Neural cell (in vitro differentiated cells): ENCODE measurements at regions not wholly inside any gene's neighbourhood (a gene's known extent, or its start where the extent isn't known, plus 50 kb on each side); places are given as distances from the start of the nearest gene placed in this dataset.

Source experiments
- H2AFZ ChIP-seq: fragments of 200-600, 300-800 bp; sonication (generic), shearing (Covaris generic); 2 replicates; pipeline ENCODE4 v1.6.0; 2014; ENCODE audit warnings: low read depth, mild to moderate bottlenecking, antibody characterized with exemption, low read length, moderate library complexity
- H3F3A ChIP-seq: fragments of 200-600 bp; shearing (Covaris generic); 2 replicates; pipeline ENCODE4 v1.6.1; 2016; ENCODE audit warnings: mild to moderate bottlenecking, moderate library complexity, mixed read lengths, antibody characterized with exemption, low read length; ENCODE audit not compliant: insufficient read depth, poor library complexity, severe bottlenecking
- H3K27ac ChIP-seq: fragments of 200-600, 300-800 bp; sonication (generic), shearing (Covaris generic); 2 replicates; pipeline ENCODE4 v1.5.1; 2014; ENCODE audit warnings: mild to moderate bottlenecking, low read length, moderate library complexity
- H3K27me3 ChIP-seq: fragments of 300-800, 200-600 bp; sonication (generic), shearing (Covaris generic); 2 replicates; pipeline ENCODE4 v1.6.0; 2014; ENCODE audit warnings: mild to moderate bottlenecking, low read depth, low read length, moderate library complexity; ENCODE audit not compliant: insufficient read depth
- H3K36me3 ChIP-seq: fragments of 300-800, 200-600 bp; sonication (generic), shearing (Covaris generic); 2 replicates; pipeline ENCODE4 v1.5.1; 2014; ENCODE audit warnings: mild to moderate bottlenecking, antibody characterized with exemption, low read length, moderate library complexity; ENCODE audit not compliant: insufficient read depth
- H3K4me2 ChIP-seq: fragments of 300-800, 200-600 bp; sonication (generic), shearing (Covaris generic); 2 replicates; pipeline ENCODE4 v1.6.0; 2014; ENCODE audit warnings: mild to moderate bottlenecking, low read length
- H3K4me3 ChIP-seq: fragments of 300-800, 200-600 bp; sonication (generic), shearing (Covaris generic); 2 replicates; pipeline ENCODE4 v1.5.1; 2014; ENCODE audit warnings: mild to moderate bottlenecking, low read length, moderate library complexity
- H3K79me2 ChIP-seq: fragments of 200-600 bp; shearing (Covaris generic); replicated peaks from 2 replicates; pipeline ENCODE4 v1.6.0; 2014; ENCODE audit warnings: mild to moderate bottlenecking, low read length, moderate library complexity; ENCODE audit not compliant: insufficient read depth
- H3K9ac ChIP-seq: fragments of 300-800, 200-600 bp; sonication (generic), shearing (Covaris generic); 2 replicates; pipeline ENCODE4 v1.6.1; 2016; ENCODE audit warnings: mild to moderate bottlenecking, low read length, mixed read lengths
- H3K9me2 ChIP-seq: fragments of 200-600 bp; shearing (Covaris generic); 2 replicates; pipeline ENCODE4 v1.6.1; 2016; ENCODE audit warnings: mild to moderate bottlenecking, low read length, mixed read lengths; ENCODE audit not compliant: insufficient read depth
- H3K9me3 ChIP-seq: fragments of 200-600, 300-800 bp; sonication (generic), shearing (Covaris generic); 2 replicates; pipeline ENCODE4 v1.6.1; 2016; ENCODE audit warnings: mild to moderate bottlenecking, mixed run types, low read length, moderate library complexity, mixed read lengths
- H4K20me1 ChIP-seq: fragments of 200-600 bp; shearing (Covaris generic); 2 replicates; pipeline ENCODE4 v1.6.1; 2016; ENCODE audit warnings: mild to moderate bottlenecking, mixed run types; ENCODE audit not compliant: insufficient read depth
- CTCF ChIP-seq: fragments of 450-650 bp; IDR thresholded peaks from 2 replicates; pipeline ENCODE4 v1.5.1; 2014; ENCODE audit warnings: antibody characterized with exemption, mild to moderate bottlenecking, moderate library complexity; ENCODE audit not compliant: poor library complexity, severe bottlenecking
- EP300 ChIP-seq: fragments of 450-650 bp; conservative IDR thresholded peaks from 2 replicates; pipeline ENCODE4 v1.6.1; 2014; ENCODE audit warnings: antibody characterized with exemption, mild to moderate bottlenecking, moderate library complexity; ENCODE audit not compliant: poor library complexity, severe bottlenecking
- EZH2 ChIP-seq: fragments of 200-600, 300-800 bp; shearing (Covaris generic), sonication (generic); IDR thresholded peaks from 2 replicates; pipeline ENCODE4 v1.6.1; 2014; ENCODE audit warnings: antibody characterized with exemption, low read length, borderline replicate concordance, mild to moderate bottlenecking; ENCODE audit not compliant: insufficient read depth, poor library complexity, severe bottlenecking
- MXI1 ChIP-seq: fragments of 450-650 bp; conservative IDR thresholded peaks from 2 replicates; pipeline ENCODE4 v1.6.1; 2014; ENCODE audit warnings: antibody characterized with exemption, mild to moderate bottlenecking; ENCODE audit not compliant: poor library complexity, severe bottlenecking
- POLR2AphosphoS5 ChIP-seq: IDR thresholded peaks from 2 replicates; pipeline ENCODE4 v1.6.1; 2012
- RAD21 ChIP-seq: fragments of 450-650 bp; conservative IDR thresholded peaks from 2 replicates; pipeline ENCODE4 v1.6.1; 2014; ENCODE audit warnings: antibody characterized with exemption, mild to moderate bottlenecking, moderate library complexity
- REST ChIP-seq: IDR thresholded peaks from 2 replicates; pipeline ENCODE4 v1.6.1; 2012; ENCODE audit warnings: borderline replicate concordance
- SMC3 ChIP-seq: fragments of 450-650 bp; conservative IDR thresholded peaks from 2 replicates; pipeline ENCODE4 v1.6.1; 2014; ENCODE audit warnings: antibody characterized with exemption, mild to moderate bottlenecking, moderate library complexity; ENCODE audit not compliant: poor library complexity
- TAF1 ChIP-seq: IDR thresholded peaks from 2 replicates; pipeline ENCODE4 v1.6.1; 2012; ENCODE audit warnings: low read depth

- Histone ChIP-seq H3F3A (no peaks in the 10 kb centered on the region), H3K79me2 (no peaks in the 10 kb centered on the region), H3K4me3 (no peak overlapping the region), H3K27me3 (no peaks in the 10 kb centered on the region), H3K27ac (no peak overlapping the region), H2AFZ (no peak overlapping the region), H3K36me3 (no peaks in the 10 kb centered on the region), H3K9me3 (no peaks in the 10 kb centered on the region), H3K9me2 (no peaks in the 10 kb centered on the region), H3K4me2 (no peak overlapping the region), H3K9ac (no peak overlapping the region), H4K20me1 (no peaks in the 10 kb centered on the region)
- TF ChIP-seq REST (no peak), MXI1 (no peak), RAD21 (no peak), EZH2 (no peak), CTCF (no peak), SMC3 (no peak), TAF1 (no peak)
These were observed 119.4 kb downstream of the FOXL1 start for GRCh38 chr16:86697715-86698114.

GRCh38 chr16:86700046-86700945 is 121.9 kb downstream of the FOXL1 start:
- Histone ChIP-seq H4K20me1 (no peaks in the 10 kb centered on the region), H3K79me2 (no peaks in the 10 kb centered on the region), H3K9me2 (no peaks in the 10 kb centered on the region), H3K9ac (no peak overlapping the region), H3K27ac (no peak overlapping the region), H3K4me2 (no peak overlapping the region), H3K27me3 (no peaks in the 10 kb centered on the region), H3F3A (no peaks in the 10 kb centered on the region), H3K9me3 (no peaks in the 10 kb centered on the region), H3K36me3 (no peaks in the 10 kb centered on the region), H2AFZ (no peak overlapping the region), H3K4me3 (no peak overlapping the region)
- TF ChIP-seq POLR2AphosphoS5 (no peak), CTCF (no peak), RAD21 (no peak), REST (no peak), EP300 (no peak), EZH2 (no peak), MXI1 (no peak), TAF1 (no peak), SMC3 (no peak)
